Epithelial cell of prostate (primary cell): ENCODE measurements at regions not wholly inside any gene's neighbourhood (a gene's known extent, or its start where the extent isn't known, plus 50 kb on each side); places are given as distances from the start of the nearest gene placed in this dataset.
"Not testable (repeated sequence)": the region's sequence is repeated elsewhere in the genome, so short reads cannot be mapped to it uniquely, and the experiment has no call there.

Experiments used
- DNase-seq: peaks from one replicate; pipeline ENCODE4 v3.0.0-alpha.2; 2011; ENCODE audit warnings: low read depth, low spot score
- H3K27ac ChIP-seq: fragments of 450-650 bp; 2 replicates; pipeline ENCODE4 v1.5.1; 2017; ENCODE audit warnings: mild to moderate bottlenecking

DNA sequence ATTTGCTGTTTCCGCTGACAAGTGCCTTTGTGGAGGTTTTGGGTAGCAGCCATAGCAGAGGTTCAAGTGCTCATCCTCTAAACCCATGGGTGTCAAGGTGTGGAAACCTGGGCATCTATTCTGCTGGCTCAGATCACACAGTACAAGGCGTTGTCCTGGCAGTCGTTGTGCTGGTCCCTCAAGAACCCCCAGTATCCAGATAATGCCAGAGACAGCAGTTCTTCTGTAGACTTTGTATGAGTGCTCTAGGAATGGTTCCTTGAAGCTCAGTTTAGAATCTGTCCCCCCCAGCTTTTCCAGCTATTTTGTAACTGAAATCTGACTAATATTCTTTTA is 655.7 kb upstream of the MAP3K7 start:
- DNase-seq, result no peak
- no peak overlapping the region for H3K27ac ChIP-seq

DNA sequence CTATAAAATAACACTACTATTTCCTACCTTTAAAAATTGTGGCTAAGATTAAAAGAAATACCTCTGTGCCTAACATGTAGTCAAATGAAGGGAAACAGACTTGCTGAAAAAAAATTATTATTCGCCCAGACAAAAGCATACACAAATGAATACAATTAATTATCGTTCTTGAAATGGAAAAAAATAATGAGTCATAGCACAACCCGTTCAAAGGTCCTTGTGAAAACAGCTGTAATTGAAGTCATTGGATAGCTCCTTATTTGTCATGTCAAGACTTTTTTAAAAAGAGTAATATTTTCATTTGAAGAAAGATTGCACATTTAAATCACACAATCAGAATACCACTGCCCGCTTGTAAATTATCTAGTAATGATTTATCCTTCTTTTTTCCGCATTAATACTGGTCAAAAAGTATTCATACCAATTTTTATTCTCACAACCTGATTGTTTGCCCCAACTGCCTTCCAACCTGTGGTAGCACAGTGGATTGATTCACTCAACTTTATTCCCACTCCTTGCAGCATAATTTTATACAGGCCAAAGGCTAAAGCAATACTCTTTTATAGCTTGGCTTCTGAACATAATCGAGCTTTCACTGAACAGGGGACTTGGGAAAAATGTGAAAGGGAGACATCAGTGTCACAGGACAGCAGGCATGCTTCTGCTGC is 655.2 kb upstream of the MAP3K7 start:
- H3K27ac ChIP-seq, result no peak overlapping the region
- no peak for DNase-seq

DNA sequence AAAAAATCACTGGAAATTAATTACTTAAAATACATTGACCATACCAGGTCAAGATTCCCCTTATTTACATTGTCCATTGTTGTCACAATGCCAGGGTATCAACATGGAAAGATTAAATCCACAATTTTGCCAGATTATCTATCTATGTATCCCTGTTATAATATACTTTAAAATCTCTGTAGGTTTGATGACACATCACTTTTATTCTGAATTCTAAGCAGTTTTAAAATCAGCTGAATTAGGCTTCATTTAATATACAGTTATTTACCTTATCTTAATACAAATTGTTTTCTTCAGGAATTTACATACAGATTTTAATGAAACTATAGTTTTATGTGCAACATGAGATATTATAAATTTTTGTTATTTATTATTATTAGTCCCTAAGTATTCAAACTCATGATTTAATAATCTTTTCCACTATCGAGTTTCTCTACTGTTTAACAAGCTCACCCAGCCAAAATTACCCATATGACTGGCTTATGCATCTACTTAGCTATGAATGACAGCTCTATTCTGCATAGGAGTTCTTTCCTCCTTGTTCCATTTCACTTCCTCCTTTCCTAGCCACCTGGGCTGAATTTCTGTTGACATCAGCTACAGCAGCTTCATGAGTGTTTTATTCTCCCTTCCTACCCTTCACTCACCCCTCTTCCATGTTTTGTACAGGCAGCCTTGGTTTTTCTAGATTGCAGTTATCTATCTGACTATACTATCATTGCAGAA is 654.2 kb upstream of the MAP3K7 start:
- DNase-seq, result no peak

DNA sequence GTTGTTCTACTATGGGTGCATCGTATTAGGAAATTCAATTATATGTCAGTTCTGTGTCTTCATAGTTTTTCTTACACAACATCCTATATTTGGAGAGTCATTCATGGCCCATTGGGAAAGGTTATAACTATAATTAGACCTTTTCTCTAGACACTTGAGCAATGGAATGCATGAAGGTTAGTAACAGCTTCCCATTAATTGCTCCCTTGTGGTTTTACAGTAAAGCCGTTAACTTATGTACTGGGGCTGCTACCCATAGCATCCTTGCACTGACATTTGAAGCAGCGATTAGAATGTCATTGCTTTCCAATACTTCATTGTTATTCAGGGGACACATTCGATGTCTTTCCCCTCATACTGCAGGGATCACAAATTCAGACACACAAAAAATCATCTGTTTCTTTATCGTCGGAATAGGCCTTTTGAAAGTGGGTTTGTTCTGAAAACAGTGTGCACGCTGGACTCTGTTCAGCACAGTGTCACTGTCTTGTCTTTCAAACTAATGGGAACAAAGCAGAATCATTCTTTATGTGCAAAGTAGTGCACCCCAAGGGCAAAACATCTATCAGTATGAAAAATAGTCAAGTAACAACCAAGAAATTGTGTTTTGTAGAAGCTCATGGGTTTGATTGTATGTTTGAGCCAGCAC is 634.3 kb upstream of the MAP3K7 start:
- H3K27ac ChIP-seq, result no peak overlapping the region
- DNase-seq, result no peak

More for the DNA sequence above, 654.2 kb upstream of the MAP3K7 start:
- no peak overlapping the region for H3K27ac ChIP-seq

DNA sequence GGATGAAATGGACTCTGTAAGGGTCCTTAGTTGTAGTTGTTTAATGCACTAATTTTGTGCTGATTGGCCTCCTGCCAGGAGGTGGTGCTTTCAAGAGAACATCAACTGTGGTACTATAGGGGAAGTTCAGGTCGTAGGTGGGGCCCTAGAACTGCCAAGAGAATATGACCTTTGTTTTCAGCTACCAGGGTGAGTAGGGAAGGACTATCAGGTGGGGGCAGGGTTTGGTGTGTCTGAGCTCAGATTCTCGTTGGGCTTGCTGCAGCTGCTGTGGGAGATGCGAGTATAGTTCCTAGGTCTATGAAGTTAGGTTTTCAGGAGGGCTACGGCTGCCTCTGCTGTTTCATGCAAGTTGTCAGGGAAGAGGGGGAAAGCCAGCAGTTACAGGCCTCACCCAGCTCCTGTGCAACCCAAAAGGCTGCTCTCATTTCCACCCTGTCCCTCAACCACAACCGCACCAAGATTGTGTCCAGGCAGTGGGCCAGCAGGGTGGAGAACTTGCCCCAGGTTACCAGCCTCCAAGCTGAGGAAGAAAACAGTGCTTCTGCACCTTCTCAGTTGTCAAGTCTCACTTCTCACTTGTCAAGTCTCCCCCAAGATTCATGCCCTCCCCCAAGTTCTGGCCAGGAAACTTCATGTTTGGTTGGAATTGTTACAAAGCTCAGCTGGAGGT is 626.5 kb upstream of the MAP3K7 start:
- DNase-seq, result no peak
- no peak overlapping the region for H3K27ac ChIP-seq

DNA sequence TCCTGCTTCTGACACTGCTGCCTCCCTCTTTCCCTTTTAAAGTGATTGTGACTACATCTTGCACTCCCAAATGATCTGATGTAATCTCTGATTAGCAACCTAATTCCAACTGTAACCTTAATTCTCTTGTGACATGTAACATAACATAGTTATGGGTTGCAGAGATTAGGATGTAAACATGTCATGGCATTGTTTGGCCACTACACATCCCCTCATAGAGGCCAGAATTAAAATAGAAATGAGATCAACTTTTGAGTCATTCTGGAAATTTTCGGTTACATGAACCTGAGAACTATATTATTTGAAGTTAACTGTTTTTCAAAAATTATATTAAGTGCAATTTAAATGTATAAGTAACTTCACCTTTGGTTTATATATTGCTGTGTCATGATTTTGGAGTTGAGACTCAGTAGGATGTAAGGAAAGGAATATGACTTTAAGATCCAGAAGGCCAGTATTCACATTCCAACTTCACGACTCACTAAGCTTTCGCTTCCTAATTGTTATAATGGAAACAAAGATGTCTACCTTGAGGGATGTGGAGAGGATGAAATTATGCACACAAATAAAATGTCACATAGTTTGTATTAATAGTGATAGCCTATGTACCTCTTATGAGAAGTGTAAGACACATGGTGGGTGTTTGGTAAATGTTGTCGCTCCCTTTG is 611.9 kb upstream of the MAP3K7 start:
- no peak overlapping the region for H3K27ac ChIP-seq
- no peak for DNase-seq

DNA sequence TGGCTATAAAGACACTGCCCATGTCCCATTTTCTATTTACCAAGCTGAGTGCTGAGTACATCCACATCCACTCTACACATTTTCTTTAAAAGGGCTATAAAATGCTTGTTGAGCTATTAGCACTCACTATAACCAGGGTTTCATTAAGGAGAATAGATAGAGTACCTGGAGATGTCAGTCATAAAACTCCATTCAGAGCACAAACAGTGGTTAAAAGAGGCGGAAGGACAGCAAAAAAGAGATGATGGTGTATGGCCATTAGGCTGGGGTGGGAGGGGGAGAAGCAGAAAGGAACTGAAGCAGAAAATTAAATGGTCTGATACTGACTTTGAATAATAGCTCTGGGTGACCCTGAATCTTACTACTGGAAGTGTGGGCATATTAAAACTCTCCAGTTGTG is 609.9 kb upstream of the MAP3K7 start:
- DNase-seq, result no peak
- no peak overlapping the region for H3K27ac ChIP-seq

DNA sequence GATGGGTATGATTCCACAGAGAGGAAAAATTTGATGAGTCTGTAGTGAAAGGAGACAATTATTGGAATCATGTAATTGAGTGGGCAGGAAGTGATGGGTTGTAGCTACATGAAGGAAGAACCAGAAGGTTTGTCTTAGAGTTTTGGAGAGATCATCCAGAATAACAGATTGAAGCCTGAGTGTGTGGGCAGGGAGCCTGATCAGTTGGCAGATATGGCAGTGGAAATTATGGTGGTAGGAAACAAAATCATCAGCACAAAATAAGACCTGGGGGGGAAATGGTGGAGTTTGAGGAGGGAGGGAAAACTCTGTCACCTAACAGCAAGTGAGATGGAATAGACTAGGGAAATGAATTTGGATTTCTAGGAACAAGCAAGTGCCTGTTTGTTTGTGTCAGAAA is 606.6 kb upstream of the MAP3K7 start:
- no peak for DNase-seq
- no peak overlapping the region for H3K27ac ChIP-seq

DNA sequence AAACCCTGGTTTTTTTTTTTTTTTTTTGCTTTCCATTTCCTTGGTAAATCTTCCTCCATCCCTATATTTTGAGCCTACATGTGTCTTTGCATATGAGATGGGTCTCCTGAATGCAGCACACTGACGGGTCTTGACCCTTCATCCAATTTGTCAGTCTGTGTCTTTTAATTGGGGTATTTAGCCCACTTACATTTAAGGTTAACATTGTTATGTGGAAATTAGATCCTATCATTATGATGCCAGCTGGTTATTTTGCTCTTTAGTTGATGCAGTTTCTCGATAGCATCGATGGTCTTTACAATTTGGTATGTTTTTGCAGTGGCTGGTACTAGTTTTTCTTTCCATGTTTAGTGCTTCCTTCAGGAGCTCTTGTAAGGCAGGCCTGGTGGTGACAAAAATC is 603.2 kb upstream of the MAP3K7 start:
- not testable (repeated sequence) for H3K27ac ChIP-seq, DNase-seq

DNA sequence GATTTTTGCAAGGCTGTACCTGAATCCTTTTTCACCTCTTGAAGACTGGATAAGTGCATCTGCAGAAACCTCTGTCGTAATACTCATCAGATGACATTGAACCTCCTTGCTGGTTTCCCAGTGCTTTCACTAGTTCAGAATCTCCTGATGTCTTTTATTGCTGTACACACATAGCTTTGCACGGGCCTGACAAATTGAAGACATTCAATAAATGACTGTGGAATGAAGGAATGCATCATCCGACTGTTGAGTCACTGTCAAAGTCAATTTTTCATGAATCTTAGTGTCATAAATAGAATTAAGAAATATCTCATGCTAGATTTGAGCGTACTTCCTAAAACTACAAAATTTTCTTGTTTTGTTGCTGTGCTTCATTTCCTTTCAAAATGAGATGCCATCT is 598.2 kb upstream of the MAP3K7 start:
- no peak overlapping the region for H3K27ac ChIP-seq
- no peak for DNase-seq

DNA sequence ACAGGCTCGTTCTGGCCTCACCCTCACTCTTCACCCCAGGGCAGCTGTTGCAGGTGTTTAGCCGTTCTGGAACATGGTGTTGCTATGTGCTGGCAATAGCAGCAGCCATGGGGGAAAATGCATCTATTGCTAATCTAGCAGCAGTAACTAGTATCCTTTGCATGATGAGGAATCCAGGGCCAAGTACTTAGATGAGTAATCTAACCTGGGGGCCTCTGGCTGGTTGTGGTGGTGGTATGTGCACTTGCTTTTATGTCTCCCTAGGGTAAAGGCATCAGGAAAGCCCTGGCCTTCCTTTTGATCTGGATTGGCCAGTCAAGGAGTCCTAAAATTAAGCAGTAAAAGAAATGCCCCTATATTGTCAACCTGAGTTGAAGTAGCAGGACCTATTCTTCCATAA is 594.5 kb upstream of the MAP3K7 start:
- H3K27ac ChIP-seq, result no peak overlapping the region
- DNase-seq, result no peak

DNA sequence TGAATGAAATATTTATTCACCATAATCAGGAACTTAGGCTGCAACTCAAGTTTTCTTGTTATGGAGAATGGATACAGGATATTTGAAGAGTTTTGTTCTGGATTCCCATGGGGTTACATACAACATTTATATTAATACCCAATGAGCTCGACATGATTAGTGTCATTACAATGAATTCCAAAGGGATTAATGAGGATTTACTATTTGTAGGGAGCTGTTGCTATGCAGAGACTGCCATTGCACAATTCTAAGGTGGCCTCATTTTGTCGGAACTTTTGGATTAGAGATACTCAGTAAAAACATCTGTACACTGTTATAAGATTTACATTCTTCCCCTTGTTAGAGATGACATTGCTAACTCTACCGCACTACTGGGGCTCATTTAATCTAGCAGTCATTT is 586.8 kb upstream of the MAP3K7 start:
- no peak for DNase-seq
- no peak overlapping the region for H3K27ac ChIP-seq

DNA sequence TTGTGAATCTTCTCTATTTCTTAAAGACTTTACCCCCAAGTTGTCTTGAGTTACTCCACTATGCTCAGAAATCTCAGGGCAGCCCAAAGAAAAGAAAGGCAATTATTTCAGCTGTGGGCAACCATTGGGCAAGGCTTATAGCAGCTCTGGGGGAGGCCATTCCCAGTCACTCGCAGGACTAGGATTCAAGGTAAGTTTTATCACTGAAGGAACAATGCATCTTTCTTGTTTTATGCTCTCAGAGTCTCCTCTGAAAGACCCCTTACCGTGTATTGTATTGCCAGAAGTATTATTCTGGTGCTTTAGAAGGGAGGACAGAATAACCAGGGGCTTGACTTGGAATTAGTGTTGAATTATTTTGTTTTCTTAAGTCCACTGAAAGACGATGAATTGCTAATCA is 586.3 kb upstream of the MAP3K7 start:
- no peak for DNase-seq
- H3K27ac ChIP-seq, result no peak overlapping the region

DNA sequence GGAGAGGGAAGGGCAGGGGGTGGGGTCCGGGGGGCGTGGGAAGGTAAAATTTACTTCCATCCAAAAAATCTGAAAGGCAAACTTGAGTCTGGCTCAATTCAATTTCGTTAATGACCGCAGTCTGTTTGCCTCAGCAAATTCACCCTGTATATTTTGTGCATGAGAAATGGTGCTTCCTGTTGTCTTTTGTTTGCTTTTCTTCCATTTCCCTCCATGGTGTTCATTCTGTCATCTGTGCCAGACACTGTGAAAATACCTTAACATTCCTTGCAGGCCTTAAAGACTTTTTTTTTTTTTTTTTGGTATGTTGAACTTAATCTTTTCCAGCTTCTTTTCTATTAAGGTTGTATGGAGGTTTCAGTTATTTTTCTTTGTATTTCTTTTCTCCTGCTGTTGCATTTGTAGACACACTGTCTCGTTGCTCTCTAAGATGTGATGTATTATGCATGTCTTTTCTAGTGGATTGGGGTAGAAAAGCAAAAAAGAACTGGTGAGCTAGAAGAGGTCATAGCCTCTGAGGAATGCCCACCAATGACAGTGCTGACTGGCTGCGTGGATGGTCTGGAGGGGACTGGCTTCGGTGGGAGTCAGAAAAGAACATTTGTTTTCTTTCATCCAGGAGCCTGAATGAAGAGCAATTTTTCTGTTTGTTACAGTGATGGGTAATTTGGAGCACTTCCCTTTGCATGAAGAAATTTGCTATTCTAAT is 585.0 kb upstream of the MAP3K7 start:
- DNase-seq, result no peak
- no peak overlapping the region for H3K27ac ChIP-seq

DNA sequence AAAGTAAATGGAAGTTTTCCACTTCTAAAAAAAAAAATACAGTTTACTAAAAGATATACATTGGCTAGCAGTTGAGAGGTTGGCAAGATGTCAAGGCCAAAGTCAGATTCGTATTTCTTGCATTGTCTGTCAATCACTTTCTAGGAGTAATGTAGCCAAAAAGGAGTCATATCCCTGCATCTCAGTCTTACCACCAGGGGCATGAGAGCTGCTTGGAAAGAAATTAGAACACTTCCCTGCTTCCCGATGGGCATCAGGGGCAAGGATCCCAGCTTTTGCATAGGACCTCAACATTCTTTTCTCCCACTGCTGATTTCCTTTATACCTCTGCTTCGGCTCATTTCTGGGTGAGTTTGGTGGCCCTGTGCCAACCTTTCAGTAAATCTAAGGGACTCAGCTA is 581.0 kb upstream of the MAP3K7 start:
- DNase-seq, result no peak
- H3K27ac ChIP-seq, result no peak overlapping the region

DNA sequence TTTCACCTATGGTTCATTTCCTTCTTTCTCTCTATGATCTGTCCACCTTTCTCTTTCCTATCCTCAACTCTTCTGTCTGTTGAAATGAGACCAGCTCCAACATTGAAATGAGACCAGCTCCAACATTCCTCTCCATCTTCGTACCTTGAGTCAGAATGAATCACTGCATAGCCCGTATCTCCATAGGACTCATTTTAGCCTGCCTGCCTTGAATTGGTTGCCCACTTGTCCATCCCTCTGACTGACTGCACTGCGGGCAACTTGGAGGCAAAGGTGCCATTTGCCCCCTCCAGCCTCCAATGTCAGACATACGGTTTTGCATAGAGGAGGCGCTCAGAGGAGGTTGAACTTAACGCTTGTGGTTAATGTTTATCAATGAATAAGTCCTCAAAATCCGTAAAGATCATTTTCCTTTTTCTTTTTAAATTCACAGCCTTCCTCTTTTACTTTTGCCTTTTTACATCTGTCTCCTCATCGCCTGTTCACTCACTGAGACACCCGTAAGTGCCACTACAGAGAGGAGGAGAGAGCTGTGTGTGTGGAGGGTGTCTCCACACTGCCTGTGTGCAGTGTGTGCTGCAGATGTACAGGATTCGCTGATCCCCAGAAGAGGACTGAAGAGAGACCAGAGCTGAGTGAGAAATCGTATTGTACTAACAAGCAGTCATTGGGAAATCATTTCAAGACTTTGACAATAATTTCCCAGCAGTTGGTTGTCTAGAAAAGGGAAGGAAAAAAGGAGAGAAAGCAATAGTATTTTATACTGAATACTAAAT is 579.6 kb upstream of the MAP3K7 start:
- H3K27ac ChIP-seq, result no peak overlapping the region
- no peak for DNase-seq

DNA sequence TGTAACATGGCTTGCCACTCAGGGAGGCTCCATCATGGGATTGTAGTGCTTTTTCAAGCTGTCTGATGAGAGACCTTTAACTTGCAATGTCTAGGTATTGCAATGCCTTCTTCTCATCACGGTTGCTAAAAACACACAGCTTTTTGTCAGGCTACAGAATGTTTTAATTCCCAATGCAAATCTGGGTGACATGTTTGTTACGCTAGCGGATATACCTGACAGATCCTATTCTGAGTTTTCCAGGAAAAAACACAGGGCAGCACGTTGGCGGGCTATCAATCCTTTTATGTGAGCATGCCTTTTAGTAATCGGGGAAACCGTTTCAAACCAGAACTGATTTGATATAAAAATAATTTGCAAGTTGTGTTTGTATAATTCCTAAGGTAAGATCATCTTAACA is 577.2 kb upstream of the MAP3K7 start:
- DNase-seq, result no peak
- H3K27ac ChIP-seq, result no peak overlapping the region

DNA sequence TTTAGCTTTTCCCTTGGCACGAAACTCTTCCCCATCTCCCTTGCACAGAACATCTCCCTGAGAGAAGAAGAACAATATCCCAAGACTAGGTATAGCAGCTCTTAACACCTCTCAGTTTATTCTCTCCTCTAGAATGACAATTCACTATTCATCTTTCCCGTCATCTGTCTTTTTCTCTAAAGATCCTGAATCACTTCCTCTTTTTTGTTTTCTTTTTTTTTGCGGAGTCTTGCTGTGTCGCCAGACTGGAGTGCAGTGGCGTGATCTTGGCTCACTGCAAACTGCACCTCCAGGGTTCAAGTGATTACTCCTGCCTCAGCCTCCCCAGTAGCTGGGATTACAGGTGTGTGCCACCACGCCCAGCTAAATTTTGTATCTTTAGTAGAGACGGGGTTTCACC is 574.4 kb upstream of the MAP3K7 start:
- DNase-seq, result no peak

DNA sequence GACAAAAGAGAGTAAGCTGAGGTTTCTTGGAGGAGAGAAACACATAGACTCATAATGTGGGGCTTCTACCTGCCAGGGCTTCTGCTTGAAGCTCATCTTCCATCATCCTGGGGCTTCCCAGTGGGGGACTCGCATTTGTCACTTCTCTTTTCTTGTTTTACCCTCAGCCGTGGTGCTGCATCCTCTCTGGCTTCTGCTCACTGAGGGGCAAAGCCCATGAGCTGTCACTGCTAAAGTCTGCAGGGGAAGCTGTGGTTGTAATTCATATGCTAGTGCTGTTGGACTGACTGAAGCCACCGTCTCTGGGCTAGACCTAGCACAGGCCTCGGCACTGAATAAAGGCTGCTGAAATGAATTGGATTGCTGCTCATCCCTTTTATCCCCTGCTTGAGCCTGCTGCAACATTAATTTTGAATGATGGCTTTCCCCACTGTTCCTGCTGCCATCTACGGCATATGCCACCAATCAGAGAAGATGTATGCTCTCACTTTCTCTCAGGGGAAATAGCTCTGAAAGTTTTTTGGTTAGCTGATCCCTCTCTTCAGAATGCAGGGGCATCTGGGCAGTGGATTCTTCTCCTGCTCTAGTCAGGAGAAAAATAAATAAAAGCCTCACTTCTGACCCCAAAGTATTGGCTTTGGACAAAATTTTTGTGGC is 568.4 kb upstream of the MAP3K7 start:
- H3K27ac ChIP-seq, result no peak overlapping the region
- DNase-seq, result no peak

More for the DNA sequence above, 574.4 kb upstream of the MAP3K7 start:
- no peak overlapping the region for H3K27ac ChIP-seq
